Gastroesophageal sphincter (tissue), 4 donors: ENCODE measurements at regions not wholly inside any gene's neighbourhood (a gene's known extent, or its start where the extent isn't known, plus 50 kb on each side); places are given as distances from the start of the nearest gene placed in this dataset.

Experiments
- ATAC-seq: fragments of 150-250 bp; one replicate; pipeline ENCODE4 v1.9.1; 2016; ENCODE audit warnings: mild to moderate bottlenecking, moderate library complexity
- H3K27ac ChIP-seq, 4 donors: fragments of 200-600 bp; sonication (generic) in 3 of 4; 1 replicate in 3 of 4; 2 replicates in 1 of 4; pipeline ENCODE4 v1.5.1; 2016 to 2019
- H3K27me3 ChIP-seq: fragments of 200-600 bp; sonication (generic); one replicate; pipeline ENCODE4 v1.5.1; 2019
- H3K36me3 ChIP-seq, 2 donors: fragments of 200-600 bp; sonication (generic); one replicate each; pipeline ENCODE4 v1.5.1; 2019; ENCODE audit warnings: control low read depth in 1 of 2
- H3K4me1 ChIP-seq, 3 donors: fragments of 200-600 bp; sonication (generic); 1 replicate in 2 of 3; 2 replicates in 1 of 3; pipeline ENCODE4 v1.5.1; 2016 to 2019; ENCODE audit warnings: control low read depth in 2 of 3
- H3K4me3 ChIP-seq, 2 donors: fragments of 200-600 bp; sonication (generic); one replicate each; pipeline ENCODE4 v1.5.1; 2019; ENCODE audit warnings: mild to moderate bottlenecking in 1 of 2, moderate library complexity in 1 of 2
- H3K9me3 ChIP-seq, 3 donors: fragments of 200-600 bp; sonication (generic); one replicate each; pipeline ENCODE4 v1.5.1; 2017 to 2019; ENCODE audit warnings: control low read depth in 2 of 3
- CTCF ChIP-seq, 4 experiments: fragments of 200-600 bp in 2 of 4; fragments of 450-650 bp in 2 of 4; sonication (generic) in 1 of 4; IDR thresholded peaks; one replicate each; pipeline ENCODE4 v1.5.1; 2017 to 2019; ENCODE audit warnings: antibody characterized with exemption in 4 of 4, mild to moderate bottlenecking in 2 of 4, moderate library complexity in 2 of 4
- EP300 ChIP-seq: sonication (generic); formaldehyde crosslinking; IDR thresholded peaks from one replicate; pipeline ENCODE4 v1.6.1; 2017; ENCODE audit warnings: antibody characterized with exemption, mild to moderate bottlenecking
- POLR2A ChIP-seq, 2 donors: fragments of 450-650 bp; IDR thresholded peaks; one replicate each; pipeline ENCODE4 v1.6.1; 2017; ENCODE audit warnings: antibody characterized with exemption in 2 of 2, mild to moderate bottlenecking in 2 of 2, moderate library complexity in 1 of 2
- POLR2AphosphoS5 ChIP-seq: sonication (generic); formaldehyde crosslinking; IDR thresholded peaks from one replicate; pipeline ENCODE4 v1.6.1; 2017; ENCODE audit warnings: antibody characterized with exemption
- WGBS, 2 donors: methylation state at CpG; one replicate each; pipeline ENCODE4 v1.1.5; 2018; ENCODE audit warnings: low coverage in 1 of 2; 5-methylcytosine and 5-hydroxymethylcytosine counted together

GRCh38 chr16:51461255-51461654 is 310.2 kb upstream of the SALL1 start:
- Histone ChIP-seq H3K27me3 (no peaks in the 10 kb centered on the region), H3K9me3 (no peaks in the 10 kb centered on the region), H3K27ac (no peak overlapping the region), H3K4me1 (no peaks in the 10 kb centered on the region), H3K4me3 (no peak overlapping the region), H3K36me3 (no peaks in the 10 kb centered on the region)
- no peak for ATAC-seq
- TF ChIP-seq POLR2AphosphoS5 (no peak), EP300 (no peak)
- 55% methylated on average over 4 of the region's 4 CpGs; no CpG with 5 or more reads in 1 of the 2 donors for WGBS, 2 donors

- no peaks in the 10 kb centered on the region for H3K36me3 ChIP-seq
- H3K27ac ChIP-seq, result no peak overlapping the region
- WGBS, 2 donors, result 57 to 58% methylated on average over 10 to 11 of the region's 11 CpGs
- H3K4me1 ChIP-seq, result no peaks in the 10 kb centered on the region
- no peak overlapping the region for H3K4me3 ChIP-seq
- H3K27me3 ChIP-seq, result no peaks in the 10 kb centered on the region
- H3K9me3 ChIP-seq, result no peaks in the 10 kb centered on the region
- ATAC-seq, result no peak
- TF ChIP-seq EP300, result no peak
- no peak for TF ChIP-seq POLR2AphosphoS5
Measured at GRCh38 chr16:51458356-51459140, 307.5 kb upstream of the SALL1 start.

- H3K27me3 ChIP-seq, result no peaks in the 10 kb centered on the region
- ATAC-seq, result no peak
Measured at GRCh38 chr16:51457775-51458174, 306.7 kb upstream of the SALL1 start.

GRCh38 chr16:51455398-51455797 is 304.3 kb upstream of the SALL1 start:
- no peak overlapping the region for H3K4me3 ChIP-seq
- 70 to 100% methylated on average over 1 of the region's 1 CpG for WGBS, 2 donors
- no peaks in the 10 kb centered on the region for H3K27me3 ChIP-seq
- TF ChIP-seq POLR2AphosphoS5 (no peak), POLR2A (IDR thresholded peaks at IDR 0.05) (no peak)
- ATAC-seq, result no peak
- no peaks in the 10 kb centered on the region for H3K36me3 ChIP-seq
- no peaks in the 10 kb centered on the region for H3K4me1 ChIP-seq
- no peaks in the 10 kb centered on the region for H3K9me3 ChIP-seq
- H3K27ac ChIP-seq, result no peak overlapping the region

More at GRCh38 chr16:51457775-51458174, 306.7 kb upstream of the SALL1 start:
- no peaks in the 10 kb centered on the region for H3K9me3 ChIP-seq
- no peaks in the 10 kb centered on the region for H3K4me1 ChIP-seq
- TF ChIP-seq POLR2AphosphoS5, result no peak
- no peak for TF ChIP-seq EP300
- TF ChIP-seq POLR2A (IDR thresholded peaks at IDR 0.05), result no peak
- H3K27ac ChIP-seq, result no peak overlapping the region
- no peak overlapping the region for H3K4me3 ChIP-seq
- WGBS, 2 donors, result 59 to 69% methylated on average over 7 of the region's 7 CpGs
- H3K36me3 ChIP-seq, result no peaks in the 10 kb centered on the region

- 50 to 71% methylated on average over 1 of the region's 1 CpG for WGBS, 2 donors
- Histone ChIP-seq H3K27me3 (peaks cover 4% of the 10 kb centered on the region), H3K4me1 (no peaks in the 10 kb centered on the region), H3K36me3 (no peaks in the 10 kb centered on the region), H3K9me3 (no peaks in the 10 kb centered on the region), H3K27ac (no peak overlapping the region), H3K4me3 (no peak overlapping the region)
- ATAC-seq, result no peak
- TF ChIP-seq CTCF (IDR thresholded peaks at IDR 0.05) (no peak), EP300 (no peak), POLR2AphosphoS5 (no peak), POLR2A (IDR thresholded peaks at IDR 0.05) (no peak)
Measured at GRCh38 chr16:51453251-51453650, 302.2 kb upstream of the SALL1 start.

GRCh38 chr16:51450909-51451308 is 299.8 kb upstream of the SALL1 start:
- Histone ChIP-seq H3K27ac (no peak overlapping the region), H3K9me3 (no peaks in the 10 kb centered on the region), H3K4me3 (no peak overlapping the region), H3K36me3 (no peaks in the 10 kb centered on the region), H3K4me1 (no peaks in the 10 kb centered on the region), H3K27me3 (peaks cover 4% of the 10 kb centered on the region)
- 69 to 72% methylated on average over 3 of the region's 3 CpGs for WGBS, 2 donors
- TF ChIP-seq POLR2A (IDR thresholded peaks at IDR 0.05), result no peak
- TF ChIP-seq CTCF (IDR thresholded peaks at IDR 0.05), result no peak
- TF ChIP-seq EP300, result no peak
- TF ChIP-seq POLR2AphosphoS5, result no peak
- ATAC-seq, result no peak

- TF ChIP-seq POLR2A (IDR thresholded peaks at IDR 0.05) (no peak), EP300 (no peak), CTCF (IDR thresholded peaks at IDR 0.05) (no peak), POLR2AphosphoS5 (no peak)
- H3K27me3 ChIP-seq, result peaks cover 4% of the 10 kb centered on the region
- WGBS, 2 donors, result 22 to 38% methylated on average over 7 of the region's 7 CpGs
Measured at GRCh38 chr16:51450376-51450775, 299.3 kb upstream of the SALL1 start.

More at GRCh38 chr16:51450376-51450775, 299.3 kb upstream of the SALL1 start:
- Histone ChIP-seq H3K4me3 (no peak overlapping the region), H3K4me1 (no peaks in the 10 kb centered on the region), H3K36me3 (no peaks in the 10 kb centered on the region), H3K9me3 (no peaks in the 10 kb centered on the region), H3K27ac (no peak overlapping the region)
- ATAC-seq, result no peak
